Stomach (tissue), 4 donors: ENCODE measurements at regions not wholly inside any gene's neighbourhood (a gene's known extent, or its start where the extent isn't known, plus 50 kb on each side); places are given as distances from the start of the nearest gene placed in this dataset.

Experiments used
- EP300 ChIP-seq: sonication (generic); formaldehyde crosslinking; IDR thresholded peaks from one replicate; pipeline ENCODE4 v1.6.1; 2017; ENCODE audit warnings: antibody characterized with exemption
- POLR2A ChIP-seq, 4 donors: fragments of 450-650 bp; IDR thresholded peaks; one replicate each; pipeline ENCODE4 v1.6.1; 2016; ENCODE audit warnings: antibody characterized with exemption in 4 of 4, control low read depth in 2 of 4, mild to moderate bottlenecking in 1 of 4, moderate library complexity in 1 of 4
- TF ChIP-seq, protein P1 (sequence below), 7 experiments: fragments of 450-650 bp in 4 of 7; fragments of 200-600 bp in 3 of 7; sonication (generic) in 3 of 7; IDR thresholded peaks; one replicate each; pipeline ENCODE4 v1.5.1; 2016 to 2019; ENCODE audit warnings: antibody characterized with exemption in 7 of 7, control low read depth in 2 of 7, mild to moderate bottlenecking in 1 of 7

DNA sequence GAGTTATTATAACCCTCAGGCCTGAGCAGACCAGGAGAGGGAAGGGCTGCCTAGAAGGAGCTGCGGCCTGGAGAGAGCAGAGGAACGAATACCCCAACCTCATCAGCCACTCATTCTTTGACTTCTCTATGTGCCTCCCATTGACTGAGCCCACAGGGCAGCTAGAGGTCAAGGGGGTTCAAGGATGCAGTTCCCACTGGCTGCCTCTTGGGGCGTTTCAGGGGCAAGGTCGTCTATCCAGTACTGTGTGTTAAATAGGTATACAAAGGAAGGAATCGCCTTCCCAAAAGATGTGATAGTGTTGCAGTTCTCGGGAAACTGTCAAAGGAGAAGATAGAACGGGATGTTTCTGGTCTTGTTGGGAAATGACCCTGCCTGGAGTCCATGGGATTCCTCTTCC lies 250.6 kb downstream of the PRDM2 start:
- TF ChIP-seq, protein P1, sequence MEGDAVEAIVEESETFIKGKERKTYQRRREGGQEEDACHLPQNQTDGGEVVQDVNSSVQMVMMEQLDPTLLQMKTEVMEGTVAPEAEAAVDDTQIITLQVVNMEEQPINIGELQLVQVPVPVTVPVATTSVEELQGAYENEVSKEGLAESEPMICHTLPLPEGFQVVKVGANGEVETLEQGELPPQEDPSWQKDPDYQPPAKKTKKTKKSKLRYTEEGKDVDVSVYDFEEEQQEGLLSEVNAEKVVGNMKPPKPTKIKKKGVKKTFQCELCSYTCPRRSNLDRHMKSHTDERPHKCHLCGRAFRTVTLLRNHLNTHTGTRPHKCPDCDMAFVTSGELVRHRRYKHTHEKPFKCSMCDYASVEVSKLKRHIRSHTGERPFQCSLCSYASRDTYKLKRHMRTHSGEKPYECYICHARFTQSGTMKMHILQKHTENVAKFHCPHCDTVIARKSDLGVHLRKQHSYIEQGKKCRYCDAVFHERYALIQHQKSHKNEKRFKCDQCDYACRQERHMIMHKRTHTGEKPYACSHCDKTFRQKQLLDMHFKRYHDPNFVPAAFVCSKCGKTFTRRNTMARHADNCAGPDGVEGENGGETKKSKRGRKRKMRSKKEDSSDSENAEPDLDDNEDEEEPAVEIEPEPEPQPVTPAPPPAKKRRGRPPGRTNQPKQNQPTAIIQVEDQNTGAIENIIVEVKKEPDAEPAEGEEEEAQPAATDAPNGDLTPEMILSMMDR (IDR thresholded peaks at IDR 0.05), result no peak
- TF ChIP-seq POLR2A (IDR thresholded peaks at IDR 0.05) (no peak), EP300 (no peak)
